ENCODE measurements at regions not wholly inside any gene's neighbourhood (a gene's known extent, or its start where the extent isn't known, plus 50 kb on each side); places are given as distances from the start of the nearest gene placed in this dataset.

DNA sequence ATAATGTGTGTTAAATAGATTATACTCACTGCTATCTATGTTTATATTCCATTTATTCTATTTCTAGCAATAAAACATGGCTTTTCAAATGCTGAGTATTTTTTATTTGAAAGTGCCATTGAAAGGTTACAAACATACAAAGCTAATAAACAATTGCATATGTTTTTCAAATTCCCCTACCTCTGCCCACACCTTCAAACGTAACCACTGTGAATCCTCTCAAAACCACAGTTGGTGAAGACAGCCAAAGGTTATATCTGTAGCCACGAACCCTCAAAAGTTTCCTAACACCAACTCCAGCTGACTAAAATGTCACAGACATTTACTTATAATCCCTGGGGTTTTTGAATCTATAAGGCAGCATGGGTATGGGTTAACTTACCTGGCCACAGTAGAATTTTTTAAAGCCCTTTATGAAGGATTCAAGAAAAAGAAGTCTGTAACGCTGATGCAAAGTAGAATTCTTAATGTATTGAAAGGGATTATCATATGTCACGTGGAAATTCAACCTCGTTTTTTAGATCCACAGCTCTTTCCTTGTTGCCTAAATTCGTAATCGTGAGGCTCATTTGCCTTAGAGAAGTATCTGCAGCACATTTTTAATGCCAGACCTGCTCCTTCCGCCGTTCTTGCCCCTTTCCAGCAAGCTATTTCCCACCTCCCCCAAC is 122.5 kb upstream of the ZC3H12C start:
- TF ChIP-seq, protein P1, sequence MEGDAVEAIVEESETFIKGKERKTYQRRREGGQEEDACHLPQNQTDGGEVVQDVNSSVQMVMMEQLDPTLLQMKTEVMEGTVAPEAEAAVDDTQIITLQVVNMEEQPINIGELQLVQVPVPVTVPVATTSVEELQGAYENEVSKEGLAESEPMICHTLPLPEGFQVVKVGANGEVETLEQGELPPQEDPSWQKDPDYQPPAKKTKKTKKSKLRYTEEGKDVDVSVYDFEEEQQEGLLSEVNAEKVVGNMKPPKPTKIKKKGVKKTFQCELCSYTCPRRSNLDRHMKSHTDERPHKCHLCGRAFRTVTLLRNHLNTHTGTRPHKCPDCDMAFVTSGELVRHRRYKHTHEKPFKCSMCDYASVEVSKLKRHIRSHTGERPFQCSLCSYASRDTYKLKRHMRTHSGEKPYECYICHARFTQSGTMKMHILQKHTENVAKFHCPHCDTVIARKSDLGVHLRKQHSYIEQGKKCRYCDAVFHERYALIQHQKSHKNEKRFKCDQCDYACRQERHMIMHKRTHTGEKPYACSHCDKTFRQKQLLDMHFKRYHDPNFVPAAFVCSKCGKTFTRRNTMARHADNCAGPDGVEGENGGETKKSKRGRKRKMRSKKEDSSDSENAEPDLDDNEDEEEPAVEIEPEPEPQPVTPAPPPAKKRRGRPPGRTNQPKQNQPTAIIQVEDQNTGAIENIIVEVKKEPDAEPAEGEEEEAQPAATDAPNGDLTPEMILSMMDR (IDR thresholded peaks at IDR 0.05), result no peak
- no peak for TF ChIP-seq POLR2A (IDR thresholded peaks at IDR 0.05)
